ENCODE measurements at regions not wholly inside any gene's neighbourhood (a gene's known extent, or its start where the extent isn't known, plus 50 kb on each side); places are given as distances from the start of the nearest gene placed in this dataset.

DNA sequence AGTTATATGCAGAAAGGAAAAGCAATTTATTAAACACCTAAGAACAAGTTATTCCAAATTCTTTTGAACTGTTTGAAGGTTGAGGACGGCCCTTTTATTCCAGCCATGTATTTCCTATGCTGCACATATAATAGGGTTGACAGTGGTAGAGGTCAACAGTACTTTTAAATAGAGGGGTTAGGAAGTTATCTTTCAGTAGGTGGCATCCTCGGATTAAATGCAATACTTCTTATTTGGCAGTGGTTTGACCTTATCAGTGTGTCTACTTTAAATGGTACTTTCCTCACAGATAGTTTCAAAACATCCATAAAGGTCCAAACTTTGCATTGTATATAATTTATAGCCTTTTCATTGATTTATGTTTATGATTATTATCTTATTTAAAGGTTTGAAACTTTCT, 558.7 kb downstream of the TUSC7 start:
- Mint-ChIP-seq H3K27ac (no peak overlapping the region), H3K4me3 (no peak overlapping the region), H3K4me1 (ENCODE audit: low read depth) (no peaks in the 10 kb centered on the region), H3K36me3 (ENCODE audit: low read depth) (no peaks in the 10 kb centered on the region), H3K9me3 (peaks cover 2% of the 10 kb centered on the region), H3K27me3 (no peaks in the 10 kb centered on the region)
- Histone ChIP-seq H3K27me3 (ENCODE audit: control insufficient read depth in 1 of 2, insufficient read depth in 2 of 2, low read length in 2 of 2) (no peaks in the 10 kb centered on the region), H3K27ac (ENCODE audit: low read depth in 1 of 2, low read length in 2 of 2) (no peak overlapping the region), H3K4me1 (ENCODE audit: insufficient read depth, low read length) (no peaks in the 10 kb centered on the region), H3K4me3 (ENCODE audit: low read length) (no peak overlapping the region), H3K9me3 (ENCODE audit: control insufficient read depth in 1 of 2, insufficient read depth in 1 of 2, low read length in 2 of 2) (no peaks in the 10 kb centered on the region), H3K36me3 (ENCODE audit: insufficient read depth, low read length) (no peaks in the 10 kb centered on the region)
- intact Hi-C loops (cut with DNase I, micrococcal nuclease): no loop called here
- TF ChIP-seq, protein P1, sequence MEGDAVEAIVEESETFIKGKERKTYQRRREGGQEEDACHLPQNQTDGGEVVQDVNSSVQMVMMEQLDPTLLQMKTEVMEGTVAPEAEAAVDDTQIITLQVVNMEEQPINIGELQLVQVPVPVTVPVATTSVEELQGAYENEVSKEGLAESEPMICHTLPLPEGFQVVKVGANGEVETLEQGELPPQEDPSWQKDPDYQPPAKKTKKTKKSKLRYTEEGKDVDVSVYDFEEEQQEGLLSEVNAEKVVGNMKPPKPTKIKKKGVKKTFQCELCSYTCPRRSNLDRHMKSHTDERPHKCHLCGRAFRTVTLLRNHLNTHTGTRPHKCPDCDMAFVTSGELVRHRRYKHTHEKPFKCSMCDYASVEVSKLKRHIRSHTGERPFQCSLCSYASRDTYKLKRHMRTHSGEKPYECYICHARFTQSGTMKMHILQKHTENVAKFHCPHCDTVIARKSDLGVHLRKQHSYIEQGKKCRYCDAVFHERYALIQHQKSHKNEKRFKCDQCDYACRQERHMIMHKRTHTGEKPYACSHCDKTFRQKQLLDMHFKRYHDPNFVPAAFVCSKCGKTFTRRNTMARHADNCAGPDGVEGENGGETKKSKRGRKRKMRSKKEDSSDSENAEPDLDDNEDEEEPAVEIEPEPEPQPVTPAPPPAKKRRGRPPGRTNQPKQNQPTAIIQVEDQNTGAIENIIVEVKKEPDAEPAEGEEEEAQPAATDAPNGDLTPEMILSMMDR (IDR thresholded peaks at IDR 0.05): no peak
- ChIA-PET POLR2A (no interaction called here), CTCF (no interaction called here)
- ATAC-seq (ENCODE audit: poor library complexity) (no peak), DNase-seq (no peak)

DNA sequence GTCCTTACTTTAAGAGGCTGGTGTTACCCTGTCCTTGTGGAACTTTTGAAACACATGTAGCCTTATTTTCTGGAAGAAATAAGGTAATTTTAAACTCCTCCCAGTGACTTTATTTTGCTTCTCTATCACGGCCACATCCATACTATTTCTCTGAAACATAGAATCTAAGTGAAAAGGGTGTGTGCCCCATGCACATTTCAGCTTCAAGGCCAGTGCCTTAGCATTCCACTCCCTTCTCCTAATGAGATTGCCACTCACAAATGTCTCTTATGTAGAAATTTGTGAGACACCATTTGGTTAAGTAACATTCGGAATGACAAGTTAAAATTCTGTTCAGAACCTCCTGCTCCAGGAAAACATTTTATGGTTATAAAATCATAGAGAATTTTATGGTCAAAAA, 562.7 kb downstream of the TUSC7 start:
- ATAC-seq (ENCODE audit: poor library complexity) (no peak), DNase-seq (no peak)
- intact Hi-C loops (cut with DNase I, micrococcal nuclease): no loop called here
- Mint-ChIP-seq H3K27ac (no peak overlapping the region), H3K36me3 (ENCODE audit: low read depth) (no peaks in the 10 kb centered on the region), H3K9me3 (no peaks in the 10 kb centered on the region), H3K27me3 (no peaks in the 10 kb centered on the region), H3K4me3 (no peak overlapping the region), H3K4me1 (ENCODE audit: low read depth) (no peaks in the 10 kb centered on the region)
- Histone ChIP-seq H3K4me3 (ENCODE audit: low read length) (no peak overlapping the region), H3K9me3 (ENCODE audit: control insufficient read depth in 1 of 2, insufficient read depth in 1 of 2, low read length in 2 of 2) (no peaks in the 10 kb centered on the region), H3K36me3 (ENCODE audit: insufficient read depth, low read length) (no peaks in the 10 kb centered on the region), H3K27ac (ENCODE audit: low read depth in 1 of 2, low read length in 2 of 2) (no peak overlapping the region), H3K27me3 (ENCODE audit: control insufficient read depth in 1 of 2, insufficient read depth in 2 of 2, low read length in 2 of 2) (no peaks in the 10 kb centered on the region), H3K4me1 (ENCODE audit: insufficient read depth, low read length) (no peaks in the 10 kb centered on the region)
- ChIA-PET CTCF (no interaction called here), POLR2A (no interaction called here)
- TF ChIP-seq, protein P1 (IDR thresholded peaks at IDR 0.05): no peak

DNA sequence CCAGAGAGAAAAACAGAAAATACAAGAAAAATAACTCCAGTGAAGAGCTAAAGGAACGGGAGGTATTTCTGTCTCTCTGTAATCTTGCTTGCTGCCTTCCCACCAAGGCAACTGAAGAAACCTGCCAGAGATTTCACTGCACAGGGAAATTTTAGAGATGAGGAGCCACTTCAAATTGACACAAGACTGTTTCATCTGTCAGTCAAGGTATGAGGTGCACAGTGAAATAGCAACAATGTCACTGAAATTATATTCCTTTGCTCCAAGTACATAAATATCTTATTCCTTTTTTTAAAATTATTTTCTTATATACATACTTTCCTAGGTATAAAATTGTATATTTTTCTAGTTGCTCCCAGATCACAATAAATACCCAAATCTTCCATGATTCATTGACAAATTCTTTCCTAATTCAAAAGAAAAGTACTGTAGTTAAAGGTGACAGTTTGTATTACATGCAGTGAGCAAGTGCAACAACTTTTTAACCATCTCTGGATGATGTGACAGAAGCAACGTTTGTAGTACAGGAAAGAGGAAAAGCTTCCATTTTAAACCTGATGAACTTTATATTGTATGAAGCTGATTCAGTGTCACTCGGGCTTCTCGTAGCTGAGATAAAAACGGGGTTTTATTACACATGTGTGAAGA, 563.4 kb downstream of the TUSC7 start:
- Mint-ChIP-seq H3K4me3 (no peak overlapping the region), H3K36me3 (ENCODE audit: low read depth) (no peaks in the 10 kb centered on the region), H3K4me1 (ENCODE audit: low read depth) (no peaks in the 10 kb centered on the region), H3K27ac (no peak overlapping the region), H3K27me3 (no peaks in the 10 kb centered on the region), H3K9me3 (peaks cover 2% of the 10 kb centered on the region)
- ChIA-PET CTCF (no interaction called here), POLR2A (no interaction called here)
- H3K9me3 ChIP-seq (ENCODE audit: control insufficient read depth in 1 of 2, insufficient read depth in 1 of 2, low read length in 2 of 2): no peaks in the 10 kb centered on the region
- no peaks in the 10 kb centered on the region for H3K27me3 ChIP-seq (ENCODE audit: control insufficient read depth in 1 of 2, insufficient read depth in 2 of 2, low read length in 2 of 2)
- intact Hi-C loops (cut with DNase I, micrococcal nuclease): no loop called here
- ATAC-seq (ENCODE audit: poor library complexity): no peak
- no peak overlapping the region for H3K4me3 ChIP-seq (ENCODE audit: low read length)
- no peaks in the 10 kb centered on the region for H3K36me3 ChIP-seq (ENCODE audit: insufficient read depth, low read length)
- no peaks in the 10 kb centered on the region for H3K4me1 ChIP-seq (ENCODE audit: insufficient read depth, low read length)
- TF ChIP-seq, protein P1 (IDR thresholded peaks at IDR 0.05): no peak
- DNase-seq: no peak
- no peak overlapping the region for H3K27ac ChIP-seq (ENCODE audit: low read depth in 1 of 2, low read length in 2 of 2)

Measured in CD4-positive, alpha-beta T cell (primary cell).